ES-I3 (cell line): ENCODE measurements at regions not wholly inside any gene's neighbourhood (a gene's known extent, or its start where the extent isn't known, plus 50 kb on each side); places are given as distances from the start of the nearest gene placed in this dataset.
"Not testable (repeated sequence)": the region's sequence is repeated elsewhere in the genome, so short reads cannot be mapped to it uniquely, and the experiment has no call there.

Experiments
- H3K36me3 ChIP-seq: 2 replicates; pipeline ENCODE4 v1.6.1; 2013; ENCODE audit warnings: mild to moderate bottlenecking, low read length, control low read depth, moderate library complexity; ENCODE audit not compliant: insufficient read depth
- H3K4me1 ChIP-seq: 2 replicates; pipeline ENCODE4 v1.6.1; 2013; ENCODE audit warnings: mild to moderate bottlenecking, control low read depth, low read length; ENCODE audit not compliant: insufficient read depth
- H3K9ac ChIP-seq: 2 replicates; pipeline ENCODE4 v1.6.1; 2013; ENCODE audit warnings: low read depth, mild to moderate bottlenecking, low read length, moderate library complexity
- H3K9me3 ChIP-seq: 2 replicates; pipeline ENCODE4 v1.6.1; 2013; ENCODE audit warnings: mild to moderate bottlenecking, low read length, moderate library complexity; ENCODE audit not compliant: control insufficient read depth, insufficient read depth

GRCh38 chr2:8436585-8436984 lies 245.3 kb upstream of the ID2 start:
- H3K4me1 ChIP-seq, result peaks cover 10% of the 10 kb centered on the region; the same call in 1 of the 2 replicates
- no peaks in the 10 kb centered on the region for H3K36me3 ChIP-seq
- H3K9ac ChIP-seq, result no peak overlapping the region
- no peaks in the 10 kb centered on the region for H3K9me3 ChIP-seq

DNA sequence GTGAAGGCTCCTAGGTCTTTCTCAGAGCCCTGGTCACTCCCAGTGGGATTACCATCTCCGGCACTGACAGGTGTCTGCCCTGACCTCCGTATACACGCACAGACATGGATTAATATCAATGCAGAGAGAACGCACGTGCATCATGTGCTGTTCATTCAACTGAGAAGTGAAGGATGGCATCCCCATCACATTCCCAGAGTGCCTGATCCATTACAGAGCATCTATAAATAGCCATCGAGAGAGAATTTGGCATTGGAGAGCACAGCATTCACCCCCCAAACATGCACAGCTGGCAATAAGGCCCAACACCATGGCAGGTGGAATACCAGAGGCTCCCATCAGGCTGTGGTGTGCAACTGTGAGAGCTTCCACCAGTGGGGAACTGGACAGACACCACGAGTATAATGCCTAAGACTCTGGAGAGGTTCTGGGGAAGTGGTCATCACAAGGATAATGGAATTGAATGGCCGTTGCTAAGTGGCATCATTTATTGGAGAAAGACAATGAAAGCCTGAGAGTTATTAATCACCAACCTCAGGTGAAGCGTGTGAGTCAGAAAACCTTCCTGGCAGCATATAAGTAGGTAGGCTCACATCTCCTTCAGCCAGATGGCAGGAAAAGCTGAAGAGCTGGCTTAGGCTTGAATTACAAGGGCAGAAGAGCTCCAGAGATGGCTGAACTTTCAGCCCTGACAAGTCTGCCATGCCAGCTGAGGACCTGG lies 244.5 kb upstream of the ID2 start:
- no peak overlapping the region for H3K9ac ChIP-seq
- peaks cover 10% of the 10 kb centered on the region; the same call in 1 of the 2 replicates for H3K4me1 ChIP-seq
- H3K9me3 ChIP-seq, result no peaks in the 10 kb centered on the region
- no peaks in the 10 kb centered on the region for H3K36me3 ChIP-seq

DNA sequence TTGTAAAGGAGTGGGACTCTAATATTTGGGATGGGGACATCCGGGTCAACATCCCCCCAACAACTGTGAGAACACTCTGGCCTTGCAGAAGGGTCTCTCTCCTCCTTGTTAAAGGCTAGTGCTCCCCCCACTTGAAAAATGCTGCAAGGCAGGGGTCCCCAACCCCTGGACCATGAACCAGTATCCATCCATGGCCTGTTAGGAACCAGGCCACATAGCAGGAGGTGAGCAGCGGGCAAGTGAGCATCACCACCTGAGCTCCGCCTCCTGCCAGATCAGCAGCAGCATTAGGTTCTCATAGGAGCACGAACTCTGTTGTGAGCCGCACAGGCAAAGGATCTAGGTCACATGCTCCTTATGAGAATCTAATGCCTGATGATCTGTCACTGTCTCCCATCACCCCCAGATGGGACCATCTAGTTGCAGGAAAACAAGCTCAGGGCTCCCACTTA lies 243.9 kb upstream of the ID2 start:
- peaks cover 10% of the 10 kb centered on the region; the same call in 1 of the 2 replicates for H3K4me1 ChIP-seq

DNA sequence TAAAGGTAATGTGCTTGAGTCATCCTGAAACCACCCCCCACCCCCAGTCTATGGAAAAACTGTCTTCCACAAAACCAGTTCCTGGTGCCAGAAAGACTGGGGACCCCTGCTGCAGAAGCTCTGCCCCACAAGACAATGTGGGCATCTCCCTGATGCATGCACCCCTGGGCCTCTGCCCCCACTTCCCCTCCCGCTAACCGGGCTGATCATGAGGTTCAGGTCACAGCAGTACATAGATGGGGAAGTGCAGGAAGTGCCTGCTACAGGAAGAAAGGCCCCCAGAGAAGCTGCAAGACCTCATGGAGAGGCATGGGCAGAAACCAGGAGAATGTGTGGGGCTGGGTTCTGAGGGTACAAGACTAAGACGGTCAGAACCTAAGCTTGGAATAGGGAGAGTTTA lies 243.4 kb upstream of the ID2 start:
- H3K9ac ChIP-seq, result no peak overlapping the region
- no peaks in the 10 kb centered on the region for H3K36me3 ChIP-seq
- no peaks in the 10 kb centered on the region for H3K9me3 ChIP-seq
- peaks cover 10% of the 10 kb centered on the region; the same call in 1 of the 2 replicates for H3K4me1 ChIP-seq

More for the DNA sequence above, 243.9 kb upstream of the ID2 start:
- H3K36me3 ChIP-seq, result no peaks in the 10 kb centered on the region
- no peaks in the 10 kb centered on the region for H3K9me3 ChIP-seq
- H3K9ac ChIP-seq, result no peak overlapping the region

GRCh38 chr2:8438996-8439395 lies 242.9 kb upstream of the ID2 start:
- no peak overlapping the region for H3K9ac ChIP-seq
- peaks cover 10% of the 10 kb centered on the region; the same call in 1 of the 2 replicates for H3K4me1 ChIP-seq
- H3K36me3 ChIP-seq, result no peaks in the 10 kb centered on the region

GRCh38 chr2:8440029-8440778 lies 241.7 kb upstream of the ID2 start:
- Histone ChIP-seq H3K9me3 (no peaks in the 10 kb centered on the region), H3K4me1 (peaks cover 10% of the 10 kb centered on the region; the same call in 1 of the 2 replicates), H3K36me3 (no peaks in the 10 kb centered on the region), H3K9ac (no peak overlapping the region)

More at GRCh38 chr2:8438996-8439395, 242.9 kb upstream of the ID2 start:
- H3K9me3 ChIP-seq, result no peaks in the 10 kb centered on the region

GRCh38 chr2:8441371-8441770 lies 240.5 kb upstream of the ID2 start:
- H3K36me3 ChIP-seq, result no peaks in the 10 kb centered on the region
- H3K9ac ChIP-seq, result no peak overlapping the region
- H3K4me1 ChIP-seq, result peaks cover 6% of the 10 kb centered on the region; the same call in 1 of the 2 replicates
- no peaks in the 10 kb centered on the region for H3K9me3 ChIP-seq

DNA sequence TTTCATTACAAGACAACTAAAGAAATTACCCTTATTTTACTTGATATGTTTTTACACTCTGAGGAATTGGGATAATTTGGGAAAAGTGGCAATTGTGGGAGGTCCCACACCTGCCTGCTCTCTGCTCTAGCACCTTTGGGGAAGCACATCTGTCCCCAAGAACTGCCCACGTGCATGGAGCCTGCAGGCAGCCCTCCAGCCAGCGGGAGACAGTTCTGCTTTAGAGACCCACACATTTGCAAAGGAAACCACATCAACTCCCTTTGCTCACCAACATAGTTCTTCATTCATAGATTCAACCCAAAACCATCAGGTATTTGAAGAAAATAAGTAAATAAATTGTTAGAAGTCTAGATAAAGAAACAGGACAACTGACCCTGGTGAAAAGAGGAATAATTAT lies 239.9 kb upstream of the ID2 start:
- no peak overlapping the region for H3K9ac ChIP-seq
- H3K9me3 ChIP-seq, result no peaks in the 10 kb centered on the region
- peaks cover 6% of the 10 kb centered on the region; the same call in 1 of the 2 replicates for H3K4me1 ChIP-seq
- no peaks in the 10 kb centered on the region for H3K36me3 ChIP-seq

DNA sequence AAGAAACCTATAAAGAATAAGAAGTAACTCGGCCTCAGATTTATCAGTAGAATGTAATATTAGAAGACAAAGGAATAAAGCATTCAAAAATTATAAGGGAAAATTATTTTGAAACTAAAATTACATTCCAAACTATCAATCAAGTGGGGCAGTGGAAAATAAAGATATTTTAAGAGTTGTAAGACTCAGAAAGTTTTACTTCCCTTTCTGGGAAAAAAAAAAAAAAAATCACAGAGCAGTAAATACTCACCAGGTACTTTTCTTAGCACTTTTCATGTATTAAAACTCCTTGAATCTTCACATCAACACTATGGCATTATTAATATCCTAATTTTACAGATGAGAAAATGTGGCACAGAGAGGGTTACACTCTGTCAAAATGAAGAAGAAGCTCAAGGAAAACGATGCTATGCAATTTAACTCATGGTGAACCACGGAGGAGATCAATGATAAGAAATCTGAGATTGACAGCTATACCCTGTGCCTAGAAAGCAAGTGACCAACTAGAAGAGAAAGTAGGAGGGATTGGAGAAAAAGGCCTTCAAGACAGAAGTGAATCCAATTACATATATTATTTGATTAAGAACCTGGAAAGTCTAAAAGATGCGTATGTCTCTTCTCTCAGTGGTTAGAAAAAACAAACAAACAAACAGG lies 238.9 kb upstream of the ID2 start:
- Histone ChIP-seq H3K9ac (no peak overlapping the region), H3K9me3 (no peaks in the 10 kb centered on the region), H3K36me3 (no peaks in the 10 kb centered on the region), H3K4me1 (peaks cover 6% of the 10 kb centered on the region; the same call in 1 of the 2 replicates)

DNA sequence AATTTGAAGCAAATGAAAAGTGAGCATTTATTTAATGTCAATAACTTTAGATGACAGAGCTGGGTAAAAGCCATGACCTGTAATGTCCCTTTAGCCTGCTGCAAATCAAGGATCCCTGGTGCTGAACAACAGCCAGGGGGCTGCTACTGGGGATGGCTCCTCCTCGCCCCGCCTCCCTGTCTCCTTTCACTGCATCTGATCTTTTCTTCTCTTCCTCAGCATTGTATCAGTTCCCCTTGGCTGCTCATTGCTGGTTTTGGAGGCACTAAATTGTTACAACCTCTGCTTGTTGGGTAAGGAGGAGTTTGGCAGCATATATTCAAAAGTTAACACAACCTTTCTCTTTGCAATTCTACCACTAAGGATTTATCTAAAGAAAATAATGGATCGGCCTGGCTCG lies 236.3 kb upstream of the ID2 start:
- Histone ChIP-seq H3K36me3 (no peaks in the 10 kb centered on the region), H3K4me1 (peaks cover 6% of the 10 kb centered on the region; the same call in 1 of the 2 replicates), H3K9ac (no peak overlapping the region), H3K9me3 (no peaks in the 10 kb centered on the region)

GRCh38 chr2:8446751-8447150 lies 235.1 kb upstream of the ID2 start:
- not testable (repeated sequence) for H3K9me3 ChIP-seq, H3K9ac ChIP-seq, H3K36me3 ChIP-seq, H3K4me1 ChIP-seq

- Histone ChIP-seq H3K9ac (no peak overlapping the region), H3K9me3 (no peaks in the 10 kb centered on the region), H3K36me3 (no peaks in the 10 kb centered on the region), H3K4me1 (peaks cover 6% of the 10 kb centered on the region; the same call in 1 of the 2 replicates)
Measured at GRCh38 chr2:8447610-8448221, 234.1 kb upstream of the ID2 start.

DNA sequence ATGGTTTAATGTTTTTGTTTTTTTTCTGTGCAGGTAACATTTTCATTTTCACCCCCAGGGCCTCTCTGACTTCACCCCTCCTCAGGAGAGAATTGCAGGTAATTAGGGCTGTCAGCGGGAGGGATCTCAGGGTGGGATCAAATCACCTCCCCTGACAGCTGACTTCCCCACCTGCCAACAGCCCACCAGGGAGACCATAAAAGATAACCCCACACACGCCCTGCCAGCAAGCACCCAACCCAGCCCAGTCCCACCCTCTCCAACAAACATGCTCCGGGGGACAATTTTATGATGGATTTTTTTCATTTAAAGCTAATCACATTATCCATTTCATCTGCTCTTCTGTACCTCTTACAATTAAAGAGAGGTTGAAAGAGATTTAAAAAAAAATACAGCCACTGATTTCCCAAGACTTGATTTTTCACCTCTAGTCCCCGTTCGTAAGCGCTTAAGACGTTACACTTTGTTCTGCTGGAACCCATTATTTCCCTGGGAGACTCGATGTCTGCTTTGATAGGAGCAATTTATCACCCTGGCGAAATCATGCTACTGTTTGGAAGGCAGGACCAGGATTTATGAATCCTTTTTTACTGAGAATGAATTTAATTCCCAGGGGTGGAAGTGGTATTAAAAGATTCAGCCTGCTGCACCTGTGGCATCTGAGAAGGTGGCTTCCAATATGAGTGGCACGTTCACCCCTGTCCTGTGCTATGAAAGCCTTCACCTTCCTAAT lies 232.9 kb upstream of the ID2 start:
- no peak overlapping the region for H3K9ac ChIP-seq
- H3K4me1 ChIP-seq, result peaks cover 6% of the 10 kb centered on the region; the same call in 1 of the 2 replicates
- H3K36me3 ChIP-seq, result no peaks in the 10 kb centered on the region
- H3K9me3 ChIP-seq, result no peaks in the 10 kb centered on the region
